GM18520 (cell line): ENCODE measurements at regions not wholly inside any gene's neighbourhood (a gene's known extent, or its start where the extent isn't known, plus 50 kb on each side); places are given as distances from the start of the nearest gene placed in this dataset.
A peak's percentile ranks its signal among the peaks of the same experiment; 100 is the strongest.

Experiments
- ATAC-seq: cut with Tn5 transposase; IDR thresholded peaks from one replicate; pipeline ENCODE4 v1.9.1; 2021; ENCODE audit not compliant: unreplicated experiment

- peak; percentile 36 for ATAC-seq
Observed at GRCh38 chr13:40069173-40070044, 413.9 kb downstream of the COG6 start.

- no peak for ATAC-seq
Observed at GRCh38 chr13:40070357-40070756, 414.9 kb downstream of the COG6 start.

GRCh38 chr13:40072663-40073120 is 417.2 kb downstream of the COG6 start:
- no peak for ATAC-seq

- ATAC-seq, result no peak
Observed at GRCh38 chr13:40074338-40074737, 418.9 kb downstream of the COG6 start.

GRCh38 chr13:40075281-40075680 is 419.8 kb downstream of the COG6 start:
- no peak for ATAC-seq

GRCh38 chr13:40076765-40077362 is 421.4 kb downstream of the COG6 start:
- no peak for ATAC-seq

- ATAC-seq, result no peak
Observed at GRCh38 chr13:40077396-40078027, 422.1 kb downstream of the COG6 start.

GRCh38 chr13:40079721-40080120 is 424.3 kb downstream of the COG6 start:
- no peak for ATAC-seq

- no peak for ATAC-seq
Observed at GRCh38 chr13:40080676-40081075, 425.2 kb downstream of the COG6 start.

- no peak for ATAC-seq
Observed at GRCh38 chr13:40082639-40083038, 427.2 kb downstream of the COG6 start.

- ATAC-seq, result no peak
Observed at GRCh38 chr13:40083841-40084240, 428.4 kb downstream of the COG6 start.

- ATAC-seq, result no peak
Observed at GRCh38 chr13:40084934-40085333, 429.5 kb downstream of the COG6 start.

- no peak for ATAC-seq
Observed at GRCh38 chr13:40087091-40088002, 431.9 kb downstream of the COG6 start.

GRCh38 chr13:40094056-40094455 is 438.6 kb downstream of the COG6 start:
- ATAC-seq, result no peak

- ATAC-seq, result no peak
Observed at GRCh38 chr13:40095695-40096356, 440.4 kb downstream of the COG6 start.

GRCh38 chr13:40096357-40096901 is 441.0 kb downstream of the COG6 start:
- no peak for ATAC-seq

GRCh38 chr13:40098246-40098645 is 442.8 kb downstream of the COG6 start:
- no peak for ATAC-seq

GRCh38 chr13:40101708-40102359 is 446.4 kb downstream of the COG6 start:
- ATAC-seq, result peak; percentile 74

GRCh38 chr13:40102360-40102727 is 446.9 kb downstream of the COG6 start:
- ATAC-seq, result no peak

GRCh38 chr13:40102854-40103253 is 447.4 kb downstream of the COG6 start:
- ATAC-seq, result no peak
